AG04449 (cell line): ENCODE measurements at regions not wholly inside any gene's neighbourhood (a gene's known extent, or its start where the extent isn't known, plus 50 kb on each side); places are given as distances from the start of the nearest gene placed in this dataset.

ENCODE experiments used
- CTCF ChIA-PET: fragments of 350-600 bp; formaldehyde crosslinking; extraction: SDS; loops from one replicate; lab custom pipeline; 2021; ENCODE audit warnings: antibody characterized with exemption; lab: Yijun Ruan, JAX
- POLR2A ChIA-PET: fragments of 400-600, 350-600 bp; formaldehyde crosslinking; extraction: SDS; loops from one replicate; lab custom pipeline; 2020; ENCODE audit warnings: antibody characterized with exemption, inconsistent platforms; lab: Yijun Ruan, JAX
- DNase-seq: peaks from one replicate; pipeline ENCODE4 v3.0.0-alpha.2; 2010; ENCODE audit warnings: low read depth, low spot score
- H3K4me3 ChIP-seq: 2 replicates; pipeline ENCODE4 v1.5.1; 2011; ENCODE audit warnings: low read depth, mild to moderate bottlenecking, control low read depth, low read length
- CTCF ChIP-seq: IDR thresholded peaks from one replicate; pipeline ENCODE4 v1.5.1; 2011; ENCODE audit warnings: mild to moderate bottlenecking, moderate library complexity, low read length, control low read depth, inconsistent platforms; ENCODE audit not compliant: insufficient read depth; ENCODE audit errors: missing control alignments

GRCh38 chr4:26223155-26223554 is 97.7 kb upstream of the RBPJ start:
- no peak for DNase-seq
- ChIA-PET POLR2A (interaction anchor here (0.6 to 1.0 kb wide), 2 partner anchors 10 to 26 kb away, joined by 3 read pairs; no protein-coding TSS in a partner anchor), CTCF (no interaction called here)
- no peak overlapping the region for H3K4me3 ChIP-seq
- TF ChIP-seq CTCF = no peak

GRCh38 chr4:26226629-26227376 is 94.0 kb upstream of the RBPJ start:
- H3K4me3 ChIP-seq = no peak overlapping the region
- no peak for TF ChIP-seq CTCF
- DNase-seq = no peak
- POLR2A ChIA-PET = no interaction called here
- CTCF ChIA-PET = no interaction called here

GRCh38 chr4:26227601-26228229 is 93.1 kb upstream of the RBPJ start:
- ChIA-PET POLR2A (no interaction called here), CTCF (no interaction called here)
- no peak overlapping the region for H3K4me3 ChIP-seq
- DNase-seq = no peak
- TF ChIP-seq CTCF = no peak

GRCh38 chr4:26228883-26229282 is 91.9 kb upstream of the RBPJ start:
- no peak for TF ChIP-seq CTCF
- ChIA-PET CTCF (no interaction called here), POLR2A (no interaction called here)
- H3K4me3 ChIP-seq = no peak overlapping the region
- no peak for DNase-seq

GRCh38 chr4:26229974-26230373 is 90.8 kb upstream of the RBPJ start:
- POLR2A ChIA-PET = no interaction called here
- TF ChIP-seq CTCF = no peak
- H3K4me3 ChIP-seq = no peak overlapping the region
- DNase-seq = no peak
- CTCF ChIA-PET = no interaction called here

GRCh38 chr4:26233350-26233749 is 87.5 kb upstream of the RBPJ start:
- DNase-seq = no peak
- CTCF ChIA-PET = interaction anchor here (1.5 kb wide), 1 partner anchor 13 kb away, joined by 3 read pairs; no protein-coding TSS in a partner anchor
- H3K4me3 ChIP-seq = no peak overlapping the region
- no peak for TF ChIP-seq CTCF
- POLR2A ChIA-PET = interaction anchor here (0.5 kb wide), 1 partner anchor 10 kb away, joined by 3 read pairs; no protein-coding TSS in a partner anchor
